Right atrium auricular region (tissue), 2 donors: ENCODE measurements at regions not wholly inside any gene's neighbourhood (a gene's known extent, or its start where the extent isn't known, plus 50 kb on each side); places are given as distances from the start of the nearest gene placed in this dataset.

Experiments
- DNase-seq: peaks from one replicate; pipeline ENCODE4 v3.0.0-alpha.2; 2019; ENCODE audit warnings: low spot score
- H3K27ac ChIP-seq, 2 donors: fragments of 200-600 bp; sonication (generic); 1 replicate in 1 of 2; 2 replicates in 1 of 2; pipeline ENCODE4 v1.5.1; 2016 to 2019
- H3K27me3 ChIP-seq, 2 donors: fragments of 200-600 bp; sonication (generic); one replicate each; pipeline versions ENCODE4 v1.5.1 to v1.6.0; 2017 to 2019
- H3K36me3 ChIP-seq: fragments of 200-600 bp; sonication (generic); one replicate; pipeline ENCODE4 v1.5.1; 2016
- H3K4me1 ChIP-seq, 2 donors: fragments of 200-600 bp; sonication (generic); one replicate each; pipeline versions ENCODE4 v1.5.1 to v1.6.0; 2017 to 2019
- H3K4me3 ChIP-seq, 2 donors: fragments of 200-600 bp; sonication (generic); 1 replicate in 1 of 2; 2 replicates in 1 of 2; pipeline ENCODE4 v1.5.1; 2017 to 2019; ENCODE audit warnings: mild to moderate bottlenecking in 1 of 2, moderate library complexity in 1 of 2
- H3K9me3 ChIP-seq, 2 donors: fragments of 200-600 bp; sonication (generic); one replicate each; pipeline ENCODE4 v1.5.1; 2019
- CTCF ChIP-seq, 2 donors: fragments of 200-600 bp; sonication (generic); IDR thresholded peaks; one replicate each; pipeline ENCODE4 v1.5.1; 2019; ENCODE audit warnings: antibody characterized with exemption in 2 of 2

DNA sequence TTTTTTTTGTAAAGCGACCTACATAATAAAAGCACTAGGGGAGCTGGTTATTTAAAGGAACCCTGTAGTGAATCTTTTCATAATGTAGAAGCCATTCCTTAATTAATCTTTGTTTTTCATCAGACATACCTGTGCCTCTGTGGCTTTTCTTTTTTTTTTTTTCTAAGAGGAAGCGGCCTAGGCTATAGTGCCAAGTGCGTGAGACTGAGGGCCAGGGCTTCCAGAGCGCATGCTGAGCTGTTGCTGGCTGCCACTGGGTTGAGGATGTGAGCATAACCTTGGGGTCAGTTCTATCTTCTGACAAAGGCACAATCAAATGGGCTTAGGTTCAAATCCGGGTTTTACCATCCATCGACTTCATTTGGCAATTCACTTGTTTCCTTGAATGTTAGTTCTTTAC, 103.7 kb downstream of the NEUROD6 start:
- Histone ChIP-seq H3K4me1 (no peaks in the 10 kb centered on the region), H3K9me3 (no peaks in the 10 kb centered on the region), H3K4me3 (no peak overlapping the region), H3K36me3 (no peaks in the 10 kb centered on the region), H3K27me3 (no peaks in the 10 kb centered on the region), H3K27ac (no peak overlapping the region)
- DNase-seq: no peak
- no peak for TF ChIP-seq CTCF (IDR thresholded peaks at IDR 0.05)

- no peak overlapping the region for H3K27ac ChIP-seq
- DNase-seq: no peak
- no peaks in the 10 kb centered on the region for H3K36me3 ChIP-seq
- TF ChIP-seq CTCF (IDR thresholded peaks at IDR 0.05): no peak
- H3K4me1 ChIP-seq: no peaks in the 10 kb centered on the region
- no peaks in the 10 kb centered on the region for H3K27me3 ChIP-seq
- H3K4me3 ChIP-seq: no peak overlapping the region
- no peaks in the 10 kb centered on the region for H3K9me3 ChIP-seq
These were observed 105.5 kb downstream of the NEUROD6 start for GRCh38 chr7:31234836-31235605.

GRCh38 chr7:31228957-31229356, 111.6 kb downstream of the NEUROD6 start:
- Histone ChIP-seq H3K9me3 (peaks cover 0 to 26% of the 10 kb centered on the region in 2 donors), H3K27ac (no peak overlapping the region), H3K36me3 (no peaks in the 10 kb centered on the region), H3K4me1 (no peaks in the 10 kb centered on the region), H3K4me3 (no peak overlapping the region), H3K27me3 (no peaks in the 10 kb centered on the region)
- no peak for TF ChIP-seq CTCF (IDR thresholded peaks at IDR 0.05)
- no peak for DNase-seq

DNA sequence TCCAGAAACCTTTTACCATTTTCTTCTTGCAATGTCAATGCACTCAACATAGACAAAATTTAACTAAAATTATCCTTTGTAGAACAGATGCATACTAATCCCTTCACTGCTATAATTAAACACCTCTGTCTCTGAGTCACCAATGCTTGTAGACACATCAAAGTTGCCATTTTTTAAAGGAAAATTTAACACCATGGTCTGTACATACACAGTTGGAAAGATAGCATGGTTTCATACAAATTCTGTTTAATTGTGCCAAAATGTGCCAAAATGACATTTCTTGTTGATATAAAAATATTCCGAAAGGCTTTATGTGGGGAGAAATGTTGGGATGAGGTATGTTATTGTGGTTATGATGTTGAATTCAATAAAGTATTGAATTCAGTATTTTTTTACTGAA, 125.8 kb downstream of the NEUROD6 start:
- Histone ChIP-seq H3K27me3 (no peaks in the 10 kb centered on the region), H3K36me3 (no peaks in the 10 kb centered on the region), H3K4me1 (no peaks in the 10 kb centered on the region), H3K27ac (no peak overlapping the region), H3K4me3 (no peak overlapping the region), H3K9me3 (no peaks in the 10 kb centered on the region)
- DNase-seq: no peak
- no peak for TF ChIP-seq CTCF (IDR thresholded peaks at IDR 0.05)

GRCh38 chr7:31211281-31211680, 129.2 kb downstream of the NEUROD6 start:
- TF ChIP-seq CTCF (IDR thresholded peaks at IDR 0.05): no peak
- DNase-seq: no peak
- Histone ChIP-seq H3K4me3 (no peak overlapping the region), H3K27me3 (no peaks in the 10 kb centered on the region), H3K27ac (no peak overlapping the region), H3K9me3 (no peaks in the 10 kb centered on the region), H3K4me1 (no peaks in the 10 kb centered on the region), H3K36me3 (no peaks in the 10 kb centered on the region)

DNA sequence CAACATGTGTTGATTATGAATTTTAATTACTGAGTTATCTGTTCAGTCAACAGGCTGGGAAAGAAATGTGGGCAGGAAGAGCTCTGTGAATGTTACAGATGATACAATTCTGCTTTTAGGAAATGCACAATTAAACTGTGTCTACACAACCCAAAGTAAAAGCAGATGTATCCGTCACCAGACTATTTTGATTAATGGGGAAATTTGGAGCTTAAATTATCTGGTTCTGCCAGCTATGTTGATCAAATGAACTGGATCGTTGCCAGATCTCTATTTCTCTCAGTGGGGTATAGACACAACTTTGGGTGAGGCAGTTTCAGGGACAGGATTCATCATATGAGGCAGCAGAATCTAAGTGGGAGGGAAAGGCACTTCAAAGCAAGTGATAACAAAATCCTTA, 136.5 kb downstream of the NEUROD6 start:
- no peak for TF ChIP-seq CTCF (IDR thresholded peaks at IDR 0.05)
- Histone ChIP-seq H3K4me3 (no peak overlapping the region), H3K27ac (no peak overlapping the region), H3K27me3 (no peaks in the 10 kb centered on the region), H3K4me1 (no peaks in the 10 kb centered on the region), H3K36me3 (no peaks in the 10 kb centered on the region), H3K9me3 (no peaks in the 10 kb centered on the region)
- no peak for DNase-seq
